ENCODE measurements at regions not wholly inside any gene's neighbourhood (a gene's known extent, or its start where the extent isn't known, plus 50 kb on each side); places are given as distances from the start of the nearest gene placed in this dataset.

DNA sequence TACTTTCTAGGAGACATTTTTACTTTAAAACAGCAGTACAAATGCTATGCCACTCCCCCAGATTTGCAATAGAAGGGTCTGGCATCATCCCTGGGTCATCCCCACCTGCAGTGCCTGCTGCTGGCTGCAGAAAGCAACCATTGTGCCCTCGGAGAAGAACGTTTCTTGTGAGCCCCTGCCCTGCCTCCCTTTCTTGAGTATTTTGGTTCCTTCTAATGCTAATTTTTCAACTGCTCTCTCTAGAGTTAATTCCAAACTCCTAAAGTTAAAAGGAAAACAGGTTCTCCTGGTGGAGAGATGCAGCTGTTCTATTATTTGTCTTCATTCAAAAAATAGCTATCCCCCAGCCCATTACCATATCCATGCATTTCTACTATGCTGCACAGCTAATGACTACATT, 107.1 kb downstream of the IDS start:
- TF ChIP-seq, protein P1, sequence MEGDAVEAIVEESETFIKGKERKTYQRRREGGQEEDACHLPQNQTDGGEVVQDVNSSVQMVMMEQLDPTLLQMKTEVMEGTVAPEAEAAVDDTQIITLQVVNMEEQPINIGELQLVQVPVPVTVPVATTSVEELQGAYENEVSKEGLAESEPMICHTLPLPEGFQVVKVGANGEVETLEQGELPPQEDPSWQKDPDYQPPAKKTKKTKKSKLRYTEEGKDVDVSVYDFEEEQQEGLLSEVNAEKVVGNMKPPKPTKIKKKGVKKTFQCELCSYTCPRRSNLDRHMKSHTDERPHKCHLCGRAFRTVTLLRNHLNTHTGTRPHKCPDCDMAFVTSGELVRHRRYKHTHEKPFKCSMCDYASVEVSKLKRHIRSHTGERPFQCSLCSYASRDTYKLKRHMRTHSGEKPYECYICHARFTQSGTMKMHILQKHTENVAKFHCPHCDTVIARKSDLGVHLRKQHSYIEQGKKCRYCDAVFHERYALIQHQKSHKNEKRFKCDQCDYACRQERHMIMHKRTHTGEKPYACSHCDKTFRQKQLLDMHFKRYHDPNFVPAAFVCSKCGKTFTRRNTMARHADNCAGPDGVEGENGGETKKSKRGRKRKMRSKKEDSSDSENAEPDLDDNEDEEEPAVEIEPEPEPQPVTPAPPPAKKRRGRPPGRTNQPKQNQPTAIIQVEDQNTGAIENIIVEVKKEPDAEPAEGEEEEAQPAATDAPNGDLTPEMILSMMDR (IDR thresholded peaks at IDR 0.05): no peak

DNA sequence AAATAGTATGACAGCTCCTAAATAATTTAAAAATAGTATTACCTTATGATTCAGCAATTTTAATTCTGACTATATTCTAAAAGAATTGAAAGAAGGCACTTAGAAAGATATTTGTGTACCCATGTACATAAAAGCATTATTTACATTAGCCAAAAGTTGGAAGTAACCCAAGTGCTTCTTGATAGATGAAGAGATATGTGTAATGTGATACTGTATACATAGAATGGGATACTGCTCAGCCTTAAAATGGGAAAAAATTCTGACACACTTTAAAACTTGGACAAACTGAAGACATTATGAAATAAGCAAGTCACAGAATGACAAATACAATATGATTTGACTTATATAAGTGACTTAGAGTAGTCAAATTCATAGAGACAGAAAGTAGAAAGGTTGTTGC, 112.2 kb downstream of the IDS start:
- TF ChIP-seq, protein P1 (IDR thresholded peaks at IDR 0.05): no peak

DNA sequence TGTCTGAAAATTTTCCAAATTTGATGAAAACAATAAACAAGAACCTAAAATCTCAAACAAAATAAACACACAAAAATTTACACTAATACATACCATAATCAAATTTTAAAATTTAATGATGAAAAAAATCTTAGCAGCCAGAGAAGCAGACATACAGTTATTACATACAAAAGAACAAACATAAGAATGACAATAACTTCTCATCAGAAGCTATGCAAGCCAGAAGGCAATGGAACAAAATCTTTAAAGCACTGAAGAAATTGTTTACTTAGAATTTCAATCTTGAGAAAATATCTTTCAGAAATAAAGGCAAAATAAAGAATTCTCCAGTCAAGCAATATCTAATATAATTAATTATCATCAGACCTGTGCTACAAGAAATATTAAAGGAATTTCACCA, 121.3 kb downstream of the IDS start:
- TF ChIP-seq, protein P1 (IDR thresholded peaks at IDR 0.05): no peak

DNA sequence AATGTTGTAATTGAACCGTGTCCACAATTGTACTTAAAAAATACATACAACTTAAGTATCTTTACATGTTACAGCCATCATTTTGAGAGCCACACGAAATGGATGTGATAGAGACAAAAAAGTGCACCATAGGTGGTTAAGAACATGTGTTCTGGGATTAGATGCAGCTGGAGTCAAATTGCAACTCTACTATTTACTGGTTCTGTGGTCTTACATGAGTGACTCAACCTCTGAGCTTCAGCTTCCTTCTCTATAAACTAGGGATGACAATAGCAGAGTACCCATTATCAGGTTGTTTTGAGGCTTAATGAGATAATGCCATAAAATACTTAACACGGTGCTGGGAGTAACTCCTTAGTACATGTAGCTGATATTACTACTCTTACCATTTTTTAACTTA, 130.4 kb downstream of the IDS start:
- TF ChIP-seq, protein P1 (IDR thresholded peaks at IDR 0.05): no peak

DNA sequence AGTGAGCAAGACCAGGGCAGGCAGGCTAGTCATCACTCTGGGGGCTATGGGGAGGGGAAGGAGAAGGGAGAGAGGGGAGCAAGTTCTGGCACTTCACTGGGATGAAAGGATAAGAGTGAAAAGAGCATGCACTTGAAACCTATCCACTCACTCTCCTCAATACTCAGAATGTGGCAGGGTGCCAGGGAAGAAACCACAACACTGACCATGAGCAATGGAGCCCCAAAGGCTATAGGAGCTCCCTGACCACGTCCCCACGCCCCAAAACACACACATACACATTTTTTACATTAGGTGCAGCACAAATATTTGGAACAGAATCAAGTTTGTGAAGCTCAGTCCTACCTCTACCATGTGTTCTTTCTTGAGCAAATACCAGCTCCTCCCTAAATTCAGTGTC, 132.2 kb downstream of the IDS start:
- TF ChIP-seq, protein P1 (IDR thresholded peaks at IDR 0.05): no peak

DNA sequence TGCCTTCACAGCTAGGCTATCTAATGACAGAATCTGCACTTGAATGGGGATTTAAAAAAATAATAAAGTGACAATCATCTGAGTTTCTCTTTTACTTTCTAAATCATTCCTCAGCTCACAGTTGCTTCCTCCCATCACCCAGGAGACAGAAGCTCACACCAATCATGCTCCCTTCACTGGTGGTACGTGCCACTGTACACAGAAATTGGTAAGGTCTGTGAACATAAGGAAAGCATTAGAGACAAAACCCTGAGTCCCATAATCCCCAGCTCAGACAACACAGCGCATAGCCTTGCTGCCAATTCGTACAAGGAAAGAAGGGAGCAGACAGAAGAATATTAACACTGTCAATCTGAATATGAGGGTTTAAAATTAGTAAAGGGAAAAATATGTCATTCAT, 133.1 kb downstream of the IDS start:
- TF ChIP-seq, protein P1 (IDR thresholded peaks at IDR 0.05): no peak

DNA sequence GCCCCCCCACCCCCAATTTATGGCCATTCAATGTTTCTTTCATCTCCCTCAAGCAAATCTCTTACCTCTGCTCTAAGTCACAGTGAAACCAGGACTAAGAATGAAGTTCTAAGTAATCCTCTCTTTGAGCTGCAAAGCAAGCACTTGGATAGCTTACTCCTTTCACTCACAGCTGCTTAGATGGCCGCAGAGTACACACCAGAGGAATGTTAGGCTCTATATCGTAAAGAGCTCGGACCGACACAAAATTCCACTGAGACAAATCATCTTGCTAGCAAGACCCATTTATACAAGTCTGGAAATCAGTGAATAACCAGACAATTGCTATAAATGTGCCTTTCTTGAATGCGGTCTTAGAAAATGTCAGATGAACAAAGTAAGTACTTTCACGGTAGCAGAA, 135.0 kb downstream of the IDS start:
- TF ChIP-seq, protein P1 (IDR thresholded peaks at IDR 0.05): no peak

DNA sequence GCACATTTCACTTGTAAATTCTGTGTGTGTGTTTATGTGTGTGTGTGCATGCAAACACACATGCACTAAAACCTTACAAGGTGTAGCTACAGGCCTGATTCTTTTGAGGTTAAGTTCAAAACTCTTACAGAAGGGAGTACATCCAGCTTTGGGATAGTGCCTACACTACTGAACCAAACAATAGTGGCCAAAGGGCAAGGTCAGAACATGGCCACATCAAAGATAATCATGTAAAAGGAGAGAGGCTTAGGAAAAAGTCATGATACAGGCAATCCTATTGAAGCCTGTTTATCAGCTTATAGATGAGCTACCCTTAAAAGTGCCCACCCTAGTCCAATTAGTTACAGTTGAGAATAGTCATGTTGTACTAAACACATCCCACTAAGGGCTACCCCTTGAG, 139.6 kb downstream of the IDS start:
- TF ChIP-seq, protein P1 (IDR thresholded peaks at IDR 0.05): no peak
